HK-2 (cell line): ENCODE measurements at regions not wholly inside any gene's neighbourhood (a gene's known extent, or its start where the extent isn't known, plus 50 kb on each side); places are given as distances from the start of the nearest gene placed in this dataset.
A peak's percentile ranks its signal among the peaks of the same experiment; 100 is the strongest.
"Not testable (repeated sequence)": the region's sequence is repeated elsewhere in the genome, so short reads cannot be mapped to it uniquely, and the experiment has no call there.

Experiments used
- DNase-seq: peaks from one replicate; pipeline ENCODE4 v3.0.0-alpha.2; 2018; ENCODE audit not compliant: unreplicated experiment

GRCh38 chr21:27572696-27573095 lies 605.8 kb upstream of the ADAMTS5 start:
- no peak for DNase-seq

- DNase-seq: no peak
These were observed 604.8 kb upstream of the ADAMTS5 start for GRCh38 chr21:27571706-27572105.

- peak; percentile 69 for DNase-seq
These were observed 603.5 kb upstream of the ADAMTS5 start for GRCh38 chr21:27570306-27570868.

GRCh38 chr21:27569831-27570230 lies 602.9 kb upstream of the ADAMTS5 start:
- DNase-seq: no peak

GRCh38 chr21:27569091-27569490 lies 602.2 kb upstream of the ADAMTS5 start:
- DNase-seq: no peak

- DNase-seq: no peak
These were observed 600.5 kb upstream of the ADAMTS5 start for GRCh38 chr21:27567381-27567780.

GRCh38 chr21:27566521-27566920 lies 599.6 kb upstream of the ADAMTS5 start:
- no peak for DNase-seq

GRCh38 chr21:27565364-27565763 lies 598.5 kb upstream of the ADAMTS5 start:
- no peak for DNase-seq

GRCh38 chr21:27564684-27565301 lies 597.9 kb upstream of the ADAMTS5 start:
- peak; percentile 18 for DNase-seq

GRCh38 chr21:27562303-27562702 lies 595.4 kb upstream of the ADAMTS5 start:
- DNase-seq: no peak

- no peak for DNase-seq
These were observed 594.2 kb upstream of the ADAMTS5 start for GRCh38 chr21:27561116-27561515.

- DNase-seq: no peak
These were observed 590.5 kb upstream of the ADAMTS5 start for GRCh38 chr21:27557356-27557755.

- DNase-seq: no peak
These were observed 589.1 kb upstream of the ADAMTS5 start for GRCh38 chr21:27555996-27556395.

- DNase-seq: no peak
These were observed 583.4 kb upstream of the ADAMTS5 start for GRCh38 chr21:27550287-27550686.

- DNase-seq: no peak
These were observed 581.6 kb upstream of the ADAMTS5 start for GRCh38 chr21:27548486-27548885.

- DNase-seq: no peak
These were observed 579.0 kb upstream of the ADAMTS5 start for GRCh38 chr21:27545754-27546349.

GRCh38 chr21:27542126-27542525 lies 575.2 kb upstream of the ADAMTS5 start:
- DNase-seq: not testable (repeated sequence)

GRCh38 chr21:27536319-27536718 lies 569.4 kb upstream of the ADAMTS5 start:
- DNase-seq: no peak

- DNase-seq: no peak
These were observed 568.3 kb upstream of the ADAMTS5 start for GRCh38 chr21:27535188-27535587.

GRCh38 chr21:27534206-27534605 lies 567.3 kb upstream of the ADAMTS5 start:
- no peak for DNase-seq

- DNase-seq: no peak
These were observed 565.2 kb upstream of the ADAMTS5 start for GRCh38 chr21:27532076-27532475.

- no peak for DNase-seq
These were observed 561.8 kb upstream of the ADAMTS5 start for GRCh38 chr21:27528697-27529096.

GRCh38 chr21:27526451-27526850 lies 559.6 kb upstream of the ADAMTS5 start:
- no peak for DNase-seq

- DNase-seq: no peak
These were observed 558.9 kb upstream of the ADAMTS5 start for GRCh38 chr21:27525780-27526179.
